ENCODE measurements at regions not wholly inside any gene's neighbourhood (a gene's known extent, or its start where the extent isn't known, plus 50 kb on each side); places are given as distances from the start of the nearest gene placed in this dataset.
"Not testable (repeated sequence)": the region's sequence is repeated elsewhere in the genome, so short reads cannot be mapped to it uniquely, and the experiment has no call there.

GRCh38 chr6:67775333-67775732, 859.7 kb upstream of the ADGRB3 start:
- intact Hi-C loops (cut with DNase I, micrococcal nuclease), result no loop called here
- ATAC-seq (no peak), DNase-seq (no peak)

- DNase-seq (no peak), ATAC-seq (no peak)
- intact Hi-C loops (cut with DNase I, micrococcal nuclease), result no loop called here
These were observed 866.1 kb upstream of the ADGRB3 start for GRCh38 chr6:67768972-67769371.

GRCh38 chr6:67767046-67767822, 867.8 kb upstream of the ADGRB3 start:
- intact Hi-C loops (cut with DNase I, micrococcal nuclease); ATAC-seq; DNase-seq: not testable (repeated sequence)

- DNase-seq (no peak), ATAC-seq (no peak)
- intact Hi-C loops (cut with DNase I, micrococcal nuclease), result no loop called here
These were observed 869.0 kb upstream of the ADGRB3 start for GRCh38 chr6:67766057-67766456.

- ATAC-seq, result no peak
- intact Hi-C loops (cut with DNase I, micrococcal nuclease), result no loop called here
These were observed 876.1 kb upstream of the ADGRB3 start for GRCh38 chr6:67759001-67759400.

GRCh38 chr6:67757465-67758033, 877.5 kb upstream of the ADGRB3 start:
- ATAC-seq, result no peak
- intact Hi-C loops (cut with DNase I, micrococcal nuclease), result no loop called here
- DNase-seq, result no peak

More at GRCh38 chr6:67759001-67759400, 876.1 kb upstream of the ADGRB3 start:
- DNase-seq, result no peak

- DNase-seq (no peak), ATAC-seq (no peak)
- intact Hi-C loops (cut with DNase I, micrococcal nuclease), result no loop called here
These were observed 886.6 kb upstream of the ADGRB3 start for GRCh38 chr6:67748521-67748920.

- intact Hi-C loops (cut with DNase I, micrococcal nuclease), result no loop called here
- ATAC-seq (no peak), DNase-seq (no peak)
These were observed 898.3 kb upstream of the ADGRB3 start for GRCh38 chr6:67736816-67737215.

GRCh38 chr6:67736161-67736560, 898.9 kb upstream of the ADGRB3 start:
- ATAC-seq (no peak), DNase-seq (no peak)
- intact Hi-C loops (cut with DNase I, micrococcal nuclease), result no loop called here

- intact Hi-C loops (cut with DNase I, micrococcal nuclease), result no loop called here
- ATAC-seq (no peak), DNase-seq (no peak)
These were observed 899.5 kb upstream of the ADGRB3 start for GRCh38 chr6:67735623-67736022.

- intact Hi-C loops (cut with DNase I, micrococcal nuclease), result no loop called here
- no peak for ATAC-seq
- DNase-seq, result no peak
These were observed 912.2 kb upstream of the ADGRB3 start for GRCh38 chr6:67722861-67723261.

GRCh38 chr6:67717281-67717680, 917.8 kb upstream of the ADGRB3 start:
- ATAC-seq (no peak), DNase-seq (no peak)
- intact Hi-C loops (cut with DNase I, micrococcal nuclease), result no loop called here

GRCh38 chr6:67706388-67706787, 928.7 kb upstream of the ADGRB3 start:
- ATAC-seq (no peak), DNase-seq (no peak)
- intact Hi-C loops (cut with DNase I, micrococcal nuclease), result no loop called here

- DNase-seq (no peak), ATAC-seq (no peak)
- intact Hi-C loops (cut with DNase I, micrococcal nuclease), result no loop called here
These were observed 936.5 kb upstream of the ADGRB3 start for GRCh38 chr6:67698534-67698933.

- ATAC-seq (no peak), DNase-seq (no peak)
- intact Hi-C loops (cut with DNase I, micrococcal nuclease), result no loop called here
These were observed 941.0 kb upstream of the ADGRB3 start for GRCh38 chr6:67694127-67694526.

GRCh38 chr6:67689329-67689728, 945.8 kb upstream of the ADGRB3 start:
- ATAC-seq (no peak), DNase-seq (no peak)
- intact Hi-C loops (cut with DNase I, micrococcal nuclease), result no loop called here

- ATAC-seq (no peak), DNase-seq (no peak)
- intact Hi-C loops (cut with DNase I, micrococcal nuclease), result no loop called here
These were observed 947.7 kb upstream of the ADGRB3 start for GRCh38 chr6:67687396-67687795.

- DNase-seq; intact Hi-C loops (cut with DNase I, micrococcal nuclease); ATAC-seq: not testable (repeated sequence)
These were observed 948.9 kb upstream of the ADGRB3 start for GRCh38 chr6:67686225-67686624.

- intact Hi-C loops (cut with DNase I, micrococcal nuclease), result no loop called here
- DNase-seq (no peak), ATAC-seq (no peak)
These were observed 951.1 kb upstream of the ADGRB3 start for GRCh38 chr6:67683960-67684359.

GRCh38 chr6:67680297-67680932, 954.7 kb upstream of the ADGRB3 start:
- ATAC-seq (peak; percentile 69), DNase-seq (no peak)
- intact Hi-C loops (cut with DNase I, micrococcal nuclease), result no loop called here

Data from left colon (tissue), 2 donors.